ENCODE measurements at regions not wholly inside any gene's neighbourhood (a gene's known extent, or its start where the extent isn't known, plus 50 kb on each side); places are given as distances from the start of the nearest gene placed in this dataset.

DNA sequence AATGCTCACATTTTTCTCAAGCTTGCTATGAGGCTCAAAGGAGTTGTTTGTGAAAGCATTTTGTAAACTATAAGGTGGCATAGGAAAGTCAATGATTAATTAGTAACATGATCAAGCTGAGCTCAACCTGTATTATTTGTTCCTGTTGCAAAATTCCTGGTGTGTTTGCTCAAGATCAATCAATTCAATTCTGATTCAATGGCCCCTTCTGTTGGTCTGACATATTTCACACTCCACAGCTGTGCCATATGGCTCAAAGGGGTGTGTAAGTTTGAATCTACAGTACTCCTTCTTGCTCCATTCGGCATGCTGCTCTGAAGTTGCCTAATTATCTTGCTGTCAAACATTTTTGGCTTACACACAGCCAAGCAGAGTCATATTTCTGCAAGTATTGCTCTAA lies 341.6 kb upstream of the LRP1B start:
- no peaks in the 10 kb centered on the region for H3K36me3 Mint-ChIP-seq (ENCODE audit: insufficient read depth, unreplicated experiment)
- POLR2A ChIA-PET = no interaction called here
- Histone ChIP-seq H3K36me3 (ENCODE audit: control insufficient read depth, insufficient read depth, low read length) (no peaks in the 10 kb centered on the region), H3K4me1 (no peaks in the 10 kb centered on the region), H3K9me3 (no peaks in the 10 kb centered on the region), H3K27me3 (replicated peaks; ENCODE audit: control insufficient read depth, insufficient read depth, low read length) (no peaks in the 10 kb centered on the region), H3K4me3 (ENCODE audit: low read depth, low read length) (no peak overlapping the region)
- DNase-seq = no peak
- intact Hi-C loops (cut with micrococcal nuclease; ENCODE audit: unreplicated experiment) = no loop called here
- no peak overlapping the region for H3K4me3 Mint-ChIP-seq (ENCODE audit: unreplicated experiment)
- peaks cover 3% of the 10 kb centered on the region for H3K27me3 Mint-ChIP-seq (ENCODE audit: insufficient read depth, unreplicated experiment)
- no peak for TF ChIP-seq CTCF (IDR thresholded peaks at IDR 0.05; ENCODE audit: insufficient read depth in 1 of 2, low read depth in 1 of 2, low read length in 1 of 2, severe bottlenecking in 1 of 2, unreplicated experiment in 1 of 2)
- CTCF ChIA-PET = no interaction called here
- BruUV-seq (replicated peaks) = no TSS peak
- H3K9me3 Mint-ChIP-seq (ENCODE audit: unreplicated experiment) = no peaks in the 10 kb centered on the region
- no peaks in the 10 kb centered on the region for H3K4me1 Mint-ChIP-seq (ENCODE audit: low read depth, unreplicated experiment)
- H3K27ac Mint-ChIP-seq (ENCODE audit: unreplicated experiment) = no peak overlapping the region

DNA sequence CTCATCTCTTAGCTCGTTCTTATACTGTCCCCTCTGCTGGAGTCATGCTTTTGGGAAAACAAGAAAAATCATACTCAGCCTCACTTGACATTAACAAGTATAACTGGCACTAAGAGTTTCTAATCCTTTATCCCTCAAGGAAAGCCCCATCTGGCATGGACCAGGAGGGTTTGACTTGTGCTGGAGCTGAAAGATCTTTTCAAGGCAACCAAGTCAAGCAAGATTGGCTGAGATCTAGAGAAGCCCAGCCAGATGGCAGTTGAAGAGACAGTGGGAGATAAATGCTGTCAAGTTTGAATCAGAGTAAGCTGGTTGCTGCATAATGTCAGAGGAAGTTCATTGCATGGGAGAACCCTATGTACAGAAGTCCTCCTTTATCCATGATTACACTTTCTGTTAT lies 336.5 kb upstream of the LRP1B start:
- ChIA-PET POLR2A (no interaction called here), CTCF (no interaction called here)
- Mint-ChIP-seq H3K27ac (ENCODE audit: unreplicated experiment) (no peak overlapping the region), H3K9me3 (ENCODE audit: unreplicated experiment) (no peaks in the 10 kb centered on the region), H3K4me3 (ENCODE audit: unreplicated experiment) (no peak overlapping the region), H3K27me3 (ENCODE audit: insufficient read depth, unreplicated experiment) (peaks cover 3% of the 10 kb centered on the region), H3K4me1 (ENCODE audit: low read depth, unreplicated experiment) (no peaks in the 10 kb centered on the region), H3K36me3 (ENCODE audit: insufficient read depth, unreplicated experiment) (no peaks in the 10 kb centered on the region)
- H3K4me3 ChIP-seq (ENCODE audit: low read depth, low read length) = no peak overlapping the region
- intact Hi-C loops (cut with micrococcal nuclease; ENCODE audit: unreplicated experiment) = no loop called here
- H3K9me3 ChIP-seq = no peaks in the 10 kb centered on the region
- TF ChIP-seq CTCF (IDR thresholded peaks at IDR 0.05; ENCODE audit: insufficient read depth in 1 of 2, low read depth in 1 of 2, low read length in 1 of 2, severe bottlenecking in 1 of 2, unreplicated experiment in 1 of 2) = no peak
- H3K27me3 ChIP-seq (replicated peaks; ENCODE audit: control insufficient read depth, insufficient read depth, low read length) = no peaks in the 10 kb centered on the region; the same call in 1 of the 2 replicates
- BruUV-seq (replicated peaks) = no TSS peak
- H3K4me1 ChIP-seq = no peaks in the 10 kb centered on the region
- no peaks in the 10 kb centered on the region for H3K36me3 ChIP-seq (ENCODE audit: control insufficient read depth, insufficient read depth, low read length)
- DNase-seq = no peak

- H3K4me1 ChIP-seq = no peaks in the 10 kb centered on the region
- no peak overlapping the region for H3K27ac Mint-ChIP-seq (ENCODE audit: unreplicated experiment)
- no peaks in the 10 kb centered on the region for H3K36me3 ChIP-seq (ENCODE audit: control insufficient read depth, insufficient read depth, low read length)
- no peak overlapping the region for H3K4me3 Mint-ChIP-seq (ENCODE audit: unreplicated experiment)
- no peaks in the 10 kb centered on the region for H3K9me3 ChIP-seq
- DNase-seq = no peak
- no peaks in the 10 kb centered on the region for H3K4me1 Mint-ChIP-seq (ENCODE audit: low read depth, unreplicated experiment)
- no peaks in the 10 kb centered on the region for H3K36me3 Mint-ChIP-seq (ENCODE audit: insufficient read depth, unreplicated experiment)
- no TSS peak for BruUV-seq (replicated peaks)
- CTCF ChIA-PET = no interaction called here
- TF ChIP-seq CTCF (IDR thresholded peaks at IDR 0.05; ENCODE audit: insufficient read depth in 1 of 2, low read depth in 1 of 2, low read length in 1 of 2, severe bottlenecking in 1 of 2, unreplicated experiment in 1 of 2) = no peak
- intact Hi-C loops (cut with micrococcal nuclease; ENCODE audit: unreplicated experiment) = no loop called here
- no peaks in the 10 kb centered on the region; the same call in 1 of the 2 replicates for H3K27me3 ChIP-seq (replicated peaks; ENCODE audit: control insufficient read depth, insufficient read depth, low read length)
- H3K27me3 Mint-ChIP-seq (ENCODE audit: insufficient read depth, unreplicated experiment) = no peaks in the 10 kb centered on the region
- POLR2A ChIA-PET = no interaction called here
- H3K4me3 ChIP-seq (ENCODE audit: low read depth, low read length) = no peak overlapping the region
- H3K9me3 Mint-ChIP-seq (ENCODE audit: unreplicated experiment) = no peaks in the 10 kb centered on the region
Observed at GRCh38 chr2:142463047-142463446, 332.2 kb upstream of the LRP1B start.

Measured in Caco-2 (cell line).